B cell (primary cell): ENCODE measurements at regions not wholly inside any gene's neighbourhood (a gene's known extent, or its start where the extent isn't known, plus 50 kb on each side); places are given as distances from the start of the nearest gene placed in this dataset.

Experiments used
- CTCF ChIP-seq: fragments of 200-600 bp; IDR thresholded peaks from one replicate; pipeline ENCODE4 v1.8.0; 2022; ENCODE audit warnings: antibody characterized with exemption, mild to moderate bottlenecking
- EZH2 ChIP-seq: IDR thresholded peaks from 2 replicates; pipeline ENCODE4 v1.6.1; 2012; ENCODE audit warnings: borderline replicate concordance, low read depth, mild to moderate bottlenecking, moderate library complexity, low read length; ENCODE audit not compliant: insufficient read depth, poor library complexity, severe bottlenecking

- TF ChIP-seq CTCF = no peak
- no peak for TF ChIP-seq EZH2
These were observed 115.7 kb upstream of the PPP2R3A start for GRCh38 chr3:135849827-135850226.
